ENCODE measurements at regions not wholly inside any gene's neighbourhood (a gene's known extent, or its start where the extent isn't known, plus 50 kb on each side); places are given as distances from the start of the nearest gene placed in this dataset.

GRCh38 chr13:57546942-57547341 lies 84.6 kb upstream of the PCDH17 start:
- no peaks in the 10 kb centered on the region for H3K36me3 ChIP-seq (ENCODE audit: control insufficient read depth in 2 of 3, insufficient read depth in 3 of 3, low read length in 3 of 3)
- intact Hi-C loops (cut with DNase I), result no loop called here
- FAIRE-seq, result no peak

GRCh38 chr13:57552437-57552836 lies 79.1 kb upstream of the PCDH17 start:
- no peak for DNase-seq
- no peak for FAIRE-seq
- H3K4me3 ChIP-seq (ENCODE audit: low read length in 3 of 3), result no peak overlapping the region
- TF ChIP-seq CTCF (IDR thresholded peaks at IDR 0.05; ENCODE audit: borderline replicate concordance, extremely low read depth, insufficient read depth), result no peak
- H3K9ac ChIP-seq (ENCODE audit: low read length in 3 of 3), result no peak overlapping the region
- H3K27me3 ChIP-seq (ENCODE audit: control insufficient read depth, insufficient read depth, low read length), result no peaks in the 10 kb centered on the region
- no peaks in the 10 kb centered on the region for H3K36me3 ChIP-seq (ENCODE audit: control insufficient read depth in 2 of 3, insufficient read depth in 3 of 3, low read length in 3 of 3)
- intact Hi-C loops (cut with DNase I), result no loop called here
- no peak overlapping the region for H3K27ac ChIP-seq (ENCODE audit: low read depth in 2 of 2, low read length in 2 of 2)
- no peaks in the 10 kb centered on the region for H3K9me3 ChIP-seq (ENCODE audit: control insufficient read depth in 2 of 3, insufficient read depth in 1 of 3, low read length in 3 of 3)
- H3K4me1 ChIP-seq (ENCODE audit: control insufficient read depth in 2 of 3, insufficient read depth in 2 of 3, low read depth in 1 of 3, low read length in 3 of 3), result no peaks in the 10 kb centered on the region

More at GRCh38 chr13:57546942-57547341, 84.6 kb upstream of the PCDH17 start:
- Histone ChIP-seq H3K4me3 (ENCODE audit: low read length in 3 of 3) (no peak overlapping the region), H3K9me3 (ENCODE audit: control insufficient read depth in 2 of 3, insufficient read depth in 1 of 3, low read length in 3 of 3) (no peaks in the 10 kb centered on the region), H3K27ac (ENCODE audit: low read depth in 2 of 2, low read length in 2 of 2) (no peak overlapping the region), H3K4me1 (ENCODE audit: control insufficient read depth in 2 of 3, insufficient read depth in 2 of 3, low read depth in 1 of 3, low read length in 3 of 3) (no peaks in the 10 kb centered on the region), H3K9ac (ENCODE audit: low read length in 3 of 3) (no peak overlapping the region), H3K27me3 (ENCODE audit: control insufficient read depth, insufficient read depth, low read length) (no peaks in the 10 kb centered on the region)
- peak in 1 of 5 donors; percentile 4 for DNase-seq
- TF ChIP-seq CTCF (IDR thresholded peaks at IDR 0.05; ENCODE audit: borderline replicate concordance, extremely low read depth, insufficient read depth), result no peak

GRCh38 chr13:57553932-57554331 lies 77.6 kb upstream of the PCDH17 start:
- H3K9ac ChIP-seq (ENCODE audit: low read length in 3 of 3), result no peak overlapping the region
- no peaks in the 10 kb centered on the region for H3K9me3 ChIP-seq (ENCODE audit: control insufficient read depth in 2 of 3, insufficient read depth in 1 of 3, low read length in 3 of 3)
- DNase-seq (no peak), FAIRE-seq (no peak)
- H3K4me1 ChIP-seq (ENCODE audit: control insufficient read depth in 2 of 3, insufficient read depth in 2 of 3, low read depth in 1 of 3, low read length in 3 of 3), result no peaks in the 10 kb centered on the region
- H3K27me3 ChIP-seq (ENCODE audit: control insufficient read depth, insufficient read depth, low read length), result no peaks in the 10 kb centered on the region
- H3K27ac ChIP-seq (ENCODE audit: low read depth in 2 of 2, low read length in 2 of 2), result no peak overlapping the region
- intact Hi-C loops (cut with DNase I), result no loop called here
- no peaks in the 10 kb centered on the region for H3K36me3 ChIP-seq (ENCODE audit: control insufficient read depth in 2 of 3, insufficient read depth in 3 of 3, low read length in 3 of 3)
- no peak for TF ChIP-seq CTCF (IDR thresholded peaks at IDR 0.05; ENCODE audit: borderline replicate concordance, extremely low read depth, insufficient read depth)
- H3K4me3 ChIP-seq (ENCODE audit: low read length in 3 of 3), result no peak overlapping the region

GRCh38 chr13:57558051-57558467 lies 73.5 kb upstream of the PCDH17 start:
- Histone ChIP-seq H3K27me3 (ENCODE audit: control insufficient read depth, insufficient read depth, low read length) (no peaks in the 10 kb centered on the region), H3K4me1 (ENCODE audit: control insufficient read depth in 2 of 3, insufficient read depth in 2 of 3, low read depth in 1 of 3, low read length in 3 of 3) (no peaks in the 10 kb centered on the region), H3K36me3 (ENCODE audit: control insufficient read depth in 2 of 3, insufficient read depth in 3 of 3, low read length in 3 of 3) (no peaks in the 10 kb centered on the region), H3K27ac (ENCODE audit: low read depth in 2 of 2, low read length in 2 of 2) (no peak overlapping the region), H3K4me3 (ENCODE audit: low read length in 3 of 3) (no peak overlapping the region), H3K9me3 (ENCODE audit: control insufficient read depth in 2 of 3, insufficient read depth in 1 of 3, low read length in 3 of 3) (no peaks in the 10 kb centered on the region), H3K9ac (ENCODE audit: low read length in 3 of 3) (no peak overlapping the region)
- intact Hi-C loops (cut with DNase I), result no loop called here
- TF ChIP-seq CTCF (IDR thresholded peaks at IDR 0.05; ENCODE audit: borderline replicate concordance, extremely low read depth, insufficient read depth), result no peak
- no peak for FAIRE-seq
- peak in 2 of 5 donors; percentile 11 to 52 for DNase-seq
